Trophoblast cell (in vitro differentiated cells and primary cell): ENCODE measurements at regions not wholly inside any gene's neighbourhood (a gene's known extent, or its start where the extent isn't known, plus 50 kb on each side); places are given as distances from the start of the nearest gene placed in this dataset.
A peak's percentile ranks its signal among the peaks of the same experiment; 100 is the strongest.

Experiments
- DNase-seq, 2 donors: peaks; one replicate each; pipeline ENCODE4 v3.0.0-alpha.2; 2016
- H2AFZ ChIP-seq: 2 replicates; pipeline ENCODE4 v1.6.1; 2013; ENCODE audit warnings: low read length, moderate library complexity, mild to moderate bottlenecking; ENCODE audit not compliant: insufficient read depth, poor library complexity
- H2AK5ac ChIP-seq: 2 replicates; pipeline ENCODE4 v1.6.1; 2013; ENCODE audit warnings: mild to moderate bottlenecking, low read length
- H2BK120ac ChIP-seq: 2 replicates; pipeline ENCODE4 v1.6.1; 2013; ENCODE audit warnings: low read length, mild to moderate bottlenecking, moderate library complexity; ENCODE audit not compliant: insufficient read depth, poor library complexity
- H2BK12ac ChIP-seq: 2 replicates; pipeline ENCODE4 v1.6.1; 2013; ENCODE audit warnings: mild to moderate bottlenecking, low read length, moderate library complexity
- H2BK5ac ChIP-seq: 2 replicates; pipeline ENCODE4 v1.6.1; 2013; ENCODE audit warnings: low read length, low read depth, moderate library complexity, mild to moderate bottlenecking; ENCODE audit not compliant: poor library complexity
- H3K14ac ChIP-seq: 2 replicates; pipeline ENCODE4 v1.6.1; 2013; ENCODE audit warnings: mild to moderate bottlenecking, low read length
- H3K18ac ChIP-seq: 2 replicates; pipeline ENCODE4 v1.6.1; 2013; ENCODE audit warnings: mild to moderate bottlenecking, low read length
- H3K23ac ChIP-seq: 2 replicates; pipeline ENCODE4 v1.6.1; 2013; ENCODE audit warnings: low read length
- H3K27ac ChIP-seq: 2 replicates; pipeline ENCODE4 v1.5.1; 2013; ENCODE audit warnings: low read depth, mild to moderate bottlenecking, inconsistent platforms, low read length, moderate library complexity
- H3K27me3 ChIP-seq: 2 replicates; pipeline ENCODE4 v1.6.1; 2013; ENCODE audit warnings: inconsistent platforms, mild to moderate bottlenecking, low read length, moderate library complexity; ENCODE audit not compliant: insufficient read depth
- H3K36me3 ChIP-seq, 2 experiments: 1 replicate in 1 of 2; 2 replicates in 1 of 2; pipeline ENCODE4 v1.6.1; 2013; ENCODE audit warnings: low read length in 2 of 2, mild to moderate bottlenecking in 2 of 2, moderate library complexity in 1 of 2; ENCODE audit not compliant: insufficient read depth in 2 of 2, control insufficient read depth in 1 of 2
- H3K4ac ChIP-seq: 2 replicates; pipeline ENCODE4 v1.6.1; 2013; ENCODE audit warnings: low read depth, mild to moderate bottlenecking, low read length, moderate library complexity
- H3K4me1 ChIP-seq, 2 experiments: 1 replicate in 1 of 2; 2 replicates in 1 of 2; pipeline ENCODE4 v1.6.1; 2013; ENCODE audit warnings: low read length in 2 of 2, mild to moderate bottlenecking in 2 of 2, moderate library complexity in 1 of 2; ENCODE audit not compliant: insufficient read depth in 2 of 2, control insufficient read depth in 1 of 2
- H3K4me2 ChIP-seq: 2 replicates; pipeline ENCODE4 v1.6.1; 2013; ENCODE audit warnings: inconsistent platforms, mild to moderate bottlenecking, low read length, moderate library complexity
- H3K4me3 ChIP-seq: 2 replicates; pipeline ENCODE4 v1.5.1; 2013; ENCODE audit warnings: mild to moderate bottlenecking, low read depth, low read length, inconsistent platforms
- H3K79me1 ChIP-seq: one replicate; pipeline ENCODE4 v1.6.1; 2013; ENCODE audit warnings: low read length
- H3K79me2 ChIP-seq: 2 replicates; pipeline ENCODE4 v1.6.1; 2013; ENCODE audit warnings: low read length, mild to moderate bottlenecking; ENCODE audit not compliant: control insufficient read depth, insufficient read depth, poor library complexity
- H3K9ac ChIP-seq: 2 replicates; pipeline ENCODE4 v1.6.1; 2013; ENCODE audit warnings: mild to moderate bottlenecking, low read length
- H3K9me3 ChIP-seq: 2 replicates; pipeline ENCODE4 v1.6.1; 2013; ENCODE audit warnings: low read depth, mild to moderate bottlenecking, control low read depth, inconsistent platforms, low read length; ENCODE audit not compliant: insufficient read depth
- H4K12ac ChIP-seq: 2 replicates; pipeline ENCODE4 v1.6.1; 2013; ENCODE audit warnings: low read depth, mild to moderate bottlenecking, low read length, moderate library complexity
- H4K8ac ChIP-seq: 2 replicates; pipeline ENCODE4 v1.6.1; 2013; ENCODE audit warnings: low read depth, mild to moderate bottlenecking, low read length, moderate library complexity
- H4K91ac ChIP-seq: one replicate; pipeline ENCODE4 v1.6.1; 2013; ENCODE audit warnings: low read depth, mild to moderate bottlenecking, low read length, moderate library complexity
- WGBS: extraction: QIAGEN DNeasy Blood & Tissue Kit; methylation state at CpG from one replicate; pipeline ENCODE4 v1.1.7; 2013; ENCODE audit warnings: missing lambda C conversion rate; ENCODE audit not compliant: insufficient read length, insufficient coverage; ENCODE audit errors: extremely low coverage; 5-methylcytosine and 5-hydroxymethylcytosine counted together

DNA sequence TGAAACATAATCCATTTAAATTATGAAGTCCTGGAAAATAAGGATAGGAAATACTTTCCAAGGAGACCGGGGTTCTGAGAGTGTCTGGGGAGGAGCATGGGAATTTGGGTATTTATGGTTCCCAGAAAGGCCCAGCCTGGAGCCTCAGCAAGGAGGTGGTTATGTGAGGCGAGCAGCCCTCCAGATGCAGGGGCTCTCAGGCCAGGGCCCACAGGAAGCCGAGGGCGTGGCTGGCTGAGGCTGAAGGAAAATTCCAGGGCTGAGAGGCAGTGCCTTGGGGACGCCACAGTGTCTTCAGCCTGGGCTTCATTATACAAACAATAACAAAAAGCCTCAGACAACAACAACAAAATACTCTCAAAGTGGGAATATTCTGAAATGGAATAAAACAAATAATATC is 86.9 kb upstream of the SERPINE2 start:
- Histone ChIP-seq H3K79me1 (no peaks in the 10 kb centered on the region), H3K4ac (no peak overlapping the region), H2BK5ac (no peak overlapping the region), H2AFZ (no peak overlapping the region), H4K12ac (no peak overlapping the region), H3K79me2 (no peaks in the 10 kb centered on the region), H3K36me3 (no peaks in the 10 kb centered on the region), H4K91ac (no peak overlapping the region), H2AK5ac (no peak overlapping the region), H3K14ac (no peak overlapping the region), H3K27ac (no peak overlapping the region), H3K23ac (no peak overlapping the region), H3K27me3 (no peaks in the 10 kb centered on the region), H3K18ac (no peak overlapping the region), H2BK120ac (peak overlapping the region; percentile 7), H3K4me2 (no peak overlapping the region), H2BK12ac (no peak overlapping the region), H3K9me3 (peaks cover 3% of the 10 kb centered on the region), H3K4me3 (no peak overlapping the region), H4K8ac (no peak overlapping the region), H3K9ac (no peak overlapping the region), H3K4me1 (peaks cover 0 to 3% of the 10 kb centered on the region in 2 experiments)
- WGBS = no CpG with 5 or more reads among the region's 5 CpGs
- DNase-seq = no peak

DNA sequence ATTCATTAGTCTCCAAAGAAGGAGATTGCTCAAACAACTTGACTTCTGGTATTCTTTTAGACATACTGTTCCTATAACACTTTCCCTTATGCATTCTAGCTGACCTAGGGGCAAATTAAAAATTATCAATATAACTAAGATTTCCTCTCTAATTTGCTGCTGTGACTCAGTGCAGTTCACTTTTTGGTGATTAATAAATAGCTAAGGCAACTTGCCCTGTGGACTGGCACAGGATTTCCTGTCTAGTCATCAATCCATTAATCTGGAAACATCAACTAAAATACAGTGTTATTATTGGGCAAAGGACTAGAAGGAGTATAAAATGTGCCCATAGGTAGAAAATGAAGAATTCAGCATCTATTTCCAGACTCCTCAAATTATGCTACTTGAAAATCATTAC is 83.5 kb upstream of the SERPINE2 start:
- no peak overlapping the region for H3K4me2 ChIP-seq
- H4K8ac ChIP-seq = no peak overlapping the region
- no peak overlapping the region for H2BK12ac ChIP-seq
- H3K14ac ChIP-seq = no peak overlapping the region
- no peak overlapping the region for H3K4ac ChIP-seq
- no peak overlapping the region for H3K18ac ChIP-seq
- no peak overlapping the region for H3K27ac ChIP-seq
- no peak overlapping the region for H4K91ac ChIP-seq
- H3K23ac ChIP-seq = no peak overlapping the region
- H3K4me3 ChIP-seq = no peak overlapping the region
- peaks cover 0 to 3% of the 10 kb centered on the region in 2 experiments for H3K4me1 ChIP-seq
- H2BK120ac ChIP-seq = no peak overlapping the region
- no peaks in the 10 kb centered on the region for H3K79me1 ChIP-seq
- no peaks in the 10 kb centered on the region for H3K79me2 ChIP-seq
- H3K9ac ChIP-seq = no peak overlapping the region
- no peaks in the 10 kb centered on the region for H3K27me3 ChIP-seq
- peaks cover 3% of the 10 kb centered on the region for H3K9me3 ChIP-seq
- H2AK5ac ChIP-seq = no peak overlapping the region
- no peak overlapping the region for H4K12ac ChIP-seq
- H2AFZ ChIP-seq = no peak overlapping the region
- H3K36me3 ChIP-seq = no peaks in the 10 kb centered on the region
- H2BK5ac ChIP-seq = no peak overlapping the region
- no peak for DNase-seq

DNA sequence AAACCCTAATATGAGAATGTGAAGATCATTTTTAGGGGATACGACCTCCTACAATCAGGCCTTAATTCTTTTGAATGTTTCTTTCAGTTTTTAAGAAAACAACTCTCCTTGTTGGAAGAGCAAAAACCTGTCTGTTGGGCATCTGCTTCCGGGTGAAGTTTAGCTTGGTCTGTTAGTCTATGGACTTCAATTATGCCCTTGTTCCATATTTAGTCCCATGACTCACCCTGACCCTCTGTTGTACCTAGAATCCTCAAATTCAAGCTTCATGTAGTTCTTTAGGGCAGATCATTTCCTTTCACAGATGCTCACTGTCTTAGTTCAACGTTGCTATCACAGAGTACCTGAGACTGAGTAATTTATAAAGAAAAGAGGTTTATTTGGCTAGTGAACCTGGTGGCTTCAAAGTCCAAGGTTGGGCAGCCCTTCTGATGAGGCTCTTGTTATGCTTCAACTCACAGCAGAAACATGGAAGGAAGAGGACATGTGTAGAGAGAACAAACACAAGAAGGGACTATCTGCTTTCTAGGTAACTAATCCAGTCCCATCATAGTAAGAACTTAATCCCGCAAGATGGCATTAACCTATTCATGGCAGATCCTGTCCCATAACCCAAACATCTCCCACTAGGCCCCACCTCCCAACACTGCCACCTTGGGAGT is 82.5 kb upstream of the SERPINE2 start:
- no peak overlapping the region for H3K14ac ChIP-seq
- no peak overlapping the region for H3K9ac ChIP-seq
- no CpG with 5 or more reads among the region's 4 CpGs for WGBS
- H3K23ac ChIP-seq = no peak overlapping the region
- no peak overlapping the region for H2AFZ ChIP-seq
- H3K27ac ChIP-seq = no peak overlapping the region
- no peak overlapping the region for H4K91ac ChIP-seq
- H3K4ac ChIP-seq = no peak overlapping the region
- DNase-seq = no peak
- no peaks in the 10 kb centered on the region for H3K79me1 ChIP-seq
- no peak overlapping the region for H3K4me2 ChIP-seq
- no peak overlapping the region for H2BK12ac ChIP-seq
- no peak overlapping the region for H2BK5ac ChIP-seq
- H3K9me3 ChIP-seq = peaks cover 3% of the 10 kb centered on the region
- H3K79me2 ChIP-seq = no peaks in the 10 kb centered on the region
- no peak overlapping the region for H2BK120ac ChIP-seq
- no peaks in the 10 kb centered on the region for H3K27me3 ChIP-seq
- no peak overlapping the region for H3K4me3 ChIP-seq
- H4K12ac ChIP-seq = no peak overlapping the region
- no peak overlapping the region for H3K18ac ChIP-seq
- H2AK5ac ChIP-seq = no peak overlapping the region
- H3K4me1 ChIP-seq = peaks cover 0 to 2% of the 10 kb centered on the region in 2 experiments
- H4K8ac ChIP-seq = no peak overlapping the region
- no peaks in the 10 kb centered on the region for H3K36me3 ChIP-seq

DNA sequence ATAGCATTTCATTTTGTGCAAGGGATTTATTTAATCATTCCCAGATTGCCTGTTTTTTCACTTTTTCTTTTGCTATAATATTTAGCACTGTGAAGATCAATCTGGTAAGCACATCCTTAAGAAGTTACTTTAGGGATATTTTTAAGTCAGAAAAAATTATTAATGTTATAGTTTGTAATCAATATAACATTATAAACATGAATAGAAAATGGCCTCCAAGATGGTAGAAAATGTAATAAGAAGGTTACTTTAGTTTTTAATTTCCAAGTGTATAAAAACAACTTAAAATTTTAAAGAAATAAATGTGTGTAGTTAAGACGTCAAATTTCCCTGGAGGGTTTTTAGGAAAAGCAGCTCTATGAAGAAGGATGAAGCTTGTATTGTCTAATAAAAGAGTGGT is 81.9 kb upstream of the SERPINE2 start:
- Histone ChIP-seq H3K14ac (no peak overlapping the region), H3K4me1 (peaks cover 0 to under 1% of the 10 kb centered on the region in 2 experiments), H3K9me3 (peaks cover 3% of the 10 kb centered on the region), H3K9ac (no peak overlapping the region), H3K27me3 (no peaks in the 10 kb centered on the region), H3K79me1 (no peaks in the 10 kb centered on the region), H3K4ac (no peak overlapping the region), H2AK5ac (no peak overlapping the region), H3K79me2 (no peaks in the 10 kb centered on the region), H2AFZ (no peak overlapping the region), H2BK120ac (no peak overlapping the region), H3K18ac (no peak overlapping the region), H4K91ac (no peak overlapping the region), H3K23ac (no peak overlapping the region), H4K8ac (no peak overlapping the region), H4K12ac (no peak overlapping the region), H3K36me3 (no peaks in the 10 kb centered on the region), H3K4me2 (no peak overlapping the region), H3K4me3 (no peak overlapping the region), H2BK5ac (no peak overlapping the region), H3K27ac (no peak overlapping the region), H2BK12ac (no peak overlapping the region)
- no peak for DNase-seq
- WGBS = no CpG with 5 or more reads among the region's 1 CpG
